ENCODE measurements at regions not wholly inside any gene's neighbourhood (a gene's known extent, or its start where the extent isn't known, plus 50 kb on each side); places are given as distances from the start of the nearest gene placed in this dataset.

DNA sequence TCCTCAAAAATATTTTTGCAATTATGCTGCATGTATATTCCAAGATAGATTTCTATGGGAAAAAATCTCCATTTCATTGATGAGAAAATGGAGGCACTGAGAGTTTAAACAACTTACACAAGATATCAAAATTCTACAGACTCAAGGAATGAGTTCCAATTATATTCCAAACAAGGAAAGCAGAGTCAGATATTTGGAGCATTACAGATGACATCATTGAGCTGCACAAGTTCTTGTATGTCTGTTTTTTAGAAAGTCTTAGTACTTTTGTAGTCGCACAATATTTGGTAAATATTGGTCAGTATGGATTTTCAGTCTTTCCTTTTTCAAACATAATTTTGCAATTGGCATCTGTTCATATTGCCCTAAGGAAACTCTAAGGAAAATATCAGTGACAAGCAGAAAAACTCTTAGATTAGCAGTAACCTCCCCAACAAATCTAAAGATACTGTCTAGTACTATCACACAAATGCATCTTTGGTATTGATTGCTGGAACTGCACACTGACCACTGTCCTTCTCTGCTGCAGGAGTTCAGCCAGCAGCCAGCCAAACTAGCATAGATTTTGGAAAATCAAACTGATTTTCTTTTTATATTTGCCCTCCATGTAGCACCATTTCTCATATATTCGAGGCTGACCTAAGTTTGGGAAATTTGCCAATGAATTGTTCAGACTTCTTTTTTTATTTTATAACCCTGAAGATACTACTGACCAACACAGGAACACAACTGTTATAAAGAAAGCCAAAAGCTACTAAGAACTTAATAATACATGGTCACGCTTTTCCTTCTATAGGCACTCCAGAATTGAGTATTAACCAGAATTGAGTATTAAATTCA, 51.7 kb upstream of the TBX18 start:
- H3K4me1 ChIP-seq (ENCODE audit: insufficient read depth, low read length) = no peaks in the 10 kb centered on the region
- no peak overlapping the region for H3K4me3 ChIP-seq (ENCODE audit: low read length)
- H3K9ac ChIP-seq (ENCODE audit: low read depth, low read length) = no peak overlapping the region
- no peaks in the 10 kb centered on the region for H3K36me3 ChIP-seq (ENCODE audit: insufficient read depth, low read depth, low read length)
- H3K27ac ChIP-seq (ENCODE audit: low read length) = no peak overlapping the region
- no peaks in the 10 kb centered on the region for H3K9me3 ChIP-seq (ENCODE audit: insufficient read depth, low read depth, low read length)
- H3K27me3 ChIP-seq (ENCODE audit: insufficient read depth, low read length) = no peaks in the 10 kb centered on the region

Data from iPS-20b (cell line).